NCI-H1436 treated with DMSO at 0.1 percent for 48 hours (cell line): ENCODE measurements at regions not wholly inside any gene's neighbourhood (a gene's known extent, or its start where the extent isn't known, plus 50 kb on each side); places are given as distances from the start of the nearest gene placed in this dataset.

Experiments used
- DNase-seq: peaks from one replicate; lab custom pipeline; 2025; lab: John Stamatoyannopoulos, UW

GRCh38 chr2:200212862-200213425 lies 93.5 kb upstream of the SPATS2L start:
- no peak for DNase-seq

- DNase-seq, result no peak
Observed at GRCh38 chr2:200216310-200216709, 90.2 kb upstream of the SPATS2L start.

- no peak for DNase-seq
Observed at GRCh38 chr2:200217320-200217719, 89.2 kb upstream of the SPATS2L start.

GRCh38 chr2:200218645-200219044 lies 87.8 kb upstream of the SPATS2L start:
- DNase-seq, result no peak

- no peak for DNase-seq
Observed at GRCh38 chr2:200219309-200220113, 87.0 kb upstream of the SPATS2L start.

DNA sequence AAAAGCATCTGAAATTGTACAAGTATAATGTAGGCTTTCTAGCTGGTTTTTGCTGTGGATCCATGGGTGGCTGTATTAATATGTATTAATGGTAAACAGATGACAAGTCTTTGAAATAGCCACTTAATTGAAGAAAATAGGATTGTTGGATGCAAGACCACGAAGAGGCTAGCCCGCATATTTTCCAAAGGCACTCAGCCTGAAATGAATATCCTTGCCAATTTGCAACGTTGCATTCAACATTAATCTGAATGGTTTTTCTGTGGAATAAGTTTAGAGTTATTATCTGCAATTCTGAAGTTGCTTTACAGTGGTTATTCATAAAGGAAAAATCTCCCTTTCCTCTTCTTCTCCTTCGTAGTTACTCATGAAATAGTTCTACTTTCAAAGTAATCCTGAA lies 86.2 kb upstream of the SPATS2L start:
- DNase-seq, result no peak

GRCh38 chr2:200221055-200221955 lies 85.2 kb upstream of the SPATS2L start:
- no peak for DNase-seq

GRCh38 chr2:200222791-200223190 lies 83.7 kb upstream of the SPATS2L start:
- DNase-seq, result no peak

- DNase-seq, result no peak
Observed at GRCh38 chr2:200223205-200223784, 83.2 kb upstream of the SPATS2L start.

DNA sequence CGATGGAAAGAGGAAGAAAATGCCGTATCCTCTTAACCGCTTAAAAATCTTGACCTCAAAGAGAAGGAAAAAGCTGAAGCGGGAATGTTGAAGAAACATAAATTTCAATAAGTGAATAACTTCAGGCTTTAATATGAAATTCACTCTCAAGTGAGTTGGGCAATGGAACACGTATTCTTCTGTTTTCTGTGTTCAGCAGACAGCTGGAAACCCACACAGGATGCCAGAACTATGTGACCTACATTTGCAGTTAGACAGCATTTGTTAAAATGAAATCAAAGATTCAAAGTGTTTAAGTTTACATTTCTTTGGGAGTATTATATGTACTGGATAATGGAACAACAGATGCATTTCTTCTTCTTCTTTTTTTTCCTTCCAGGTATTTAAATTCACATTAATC lies 80.5 kb upstream of the SPATS2L start:
- no peak for DNase-seq

DNA sequence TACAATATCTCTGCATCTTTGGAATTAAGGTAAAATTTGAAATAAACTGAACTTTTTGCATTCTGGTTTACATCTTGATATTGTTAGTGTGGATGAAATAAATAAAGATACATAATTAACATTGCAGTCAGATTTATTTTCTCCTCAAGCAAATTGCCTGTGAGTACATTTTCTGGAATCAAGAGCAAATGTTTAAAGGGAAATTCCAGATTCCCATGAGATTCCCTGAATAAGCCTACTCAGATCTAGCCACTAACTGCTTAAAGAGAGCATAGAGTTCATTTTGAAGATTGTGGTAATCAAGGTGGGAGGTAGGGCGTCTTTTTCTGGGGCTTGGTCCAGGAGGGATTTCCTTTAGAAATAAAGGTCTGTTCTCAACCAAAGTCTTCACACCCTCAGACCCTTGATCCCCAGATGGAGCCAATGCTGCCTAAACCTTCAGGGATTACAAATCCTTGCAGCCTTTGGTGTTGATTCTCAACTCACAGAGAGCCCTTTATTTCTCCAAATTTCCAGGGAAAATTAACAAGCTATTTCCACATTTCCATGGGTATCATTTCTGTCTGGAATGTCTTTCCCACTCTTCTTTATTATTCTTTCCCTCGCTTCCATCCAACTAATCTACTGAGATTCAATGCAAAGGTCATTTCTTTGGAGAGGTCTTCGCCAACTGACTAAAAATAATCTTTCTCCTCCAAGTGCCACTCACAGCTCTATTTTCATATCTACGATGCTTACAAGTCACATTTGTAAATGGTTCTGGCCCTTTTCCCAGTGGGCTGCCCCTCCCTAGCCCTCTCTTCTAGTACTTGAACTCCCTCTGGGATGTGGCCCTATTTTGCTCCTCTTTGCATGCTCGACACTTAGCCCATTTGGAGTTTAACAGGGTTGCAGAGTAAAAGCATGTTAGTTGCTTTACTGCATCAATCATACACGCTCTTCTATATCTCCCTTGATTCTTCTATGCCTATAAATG lies 79.8 kb upstream of the SPATS2L start:
- DNase-seq, result no peak

DNA sequence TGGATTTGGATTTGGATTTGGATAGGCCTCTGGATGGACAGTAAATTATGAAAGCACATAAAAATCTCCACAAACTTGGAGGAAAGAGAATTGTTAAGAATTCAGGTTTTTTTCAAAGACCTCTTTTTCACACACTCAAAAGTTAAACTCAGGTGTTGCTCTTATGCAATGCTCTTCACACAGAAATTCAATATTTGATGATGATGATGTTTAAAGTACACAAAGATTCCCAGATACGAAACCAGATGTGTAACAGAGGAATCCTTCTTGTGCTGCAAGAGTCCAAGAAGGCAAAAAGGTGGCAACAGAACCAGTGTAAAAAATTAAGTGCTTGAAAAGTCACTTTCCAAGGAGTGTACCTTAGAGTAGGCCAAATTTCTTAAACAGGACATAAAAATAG lies 75.8 kb upstream of the SPATS2L start:
- DNase-seq, result no peak

- DNase-seq, result no peak
Observed at GRCh38 chr2:200235533-200235932, 71.0 kb upstream of the SPATS2L start.

DNA sequence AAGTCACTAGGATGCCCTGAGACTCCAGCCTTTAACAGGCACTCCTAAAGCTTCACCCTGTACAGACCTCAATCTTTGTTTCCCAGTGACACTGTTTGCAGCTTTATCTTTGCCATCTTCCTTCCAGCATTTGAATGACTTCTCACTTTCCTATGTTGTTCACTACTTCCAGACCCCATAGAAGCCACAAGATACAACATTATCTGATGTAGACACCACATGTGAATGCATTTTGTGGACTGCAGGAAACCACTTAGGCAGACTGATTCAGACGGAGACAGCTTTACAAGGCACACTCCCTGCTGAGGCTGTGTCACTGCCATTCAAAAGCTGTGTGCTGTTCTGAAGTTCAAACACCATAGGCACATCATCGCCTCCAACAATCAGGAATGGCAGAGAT lies 67.3 kb upstream of the SPATS2L start:
- DNase-seq, result no peak

- no peak for DNase-seq
Observed at GRCh38 chr2:200242570-200242969, 63.9 kb upstream of the SPATS2L start.

DNA sequence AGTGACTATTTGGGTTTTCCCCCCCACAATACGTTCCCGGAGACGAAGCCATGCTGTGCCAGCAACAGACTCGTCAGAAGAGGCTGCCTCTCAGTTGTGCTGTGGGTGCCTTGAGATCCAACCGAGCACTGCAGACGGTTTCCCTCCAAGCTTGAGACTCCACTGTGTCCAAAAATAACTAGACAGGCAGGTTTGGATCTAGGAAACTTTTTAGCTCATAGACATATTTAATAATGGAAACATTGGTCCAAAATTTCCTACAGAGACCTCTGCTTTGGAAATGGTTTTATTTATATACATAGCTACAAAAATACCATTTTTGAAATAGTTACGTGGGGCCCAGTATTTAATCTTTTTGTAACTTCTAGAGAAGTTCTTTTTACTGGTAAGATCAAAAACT lies 63.1 kb upstream of the SPATS2L start:
- no peak for DNase-seq

GRCh38 chr2:200244111-200244510 lies 62.4 kb upstream of the SPATS2L start:
- no peak for DNase-seq

DNA sequence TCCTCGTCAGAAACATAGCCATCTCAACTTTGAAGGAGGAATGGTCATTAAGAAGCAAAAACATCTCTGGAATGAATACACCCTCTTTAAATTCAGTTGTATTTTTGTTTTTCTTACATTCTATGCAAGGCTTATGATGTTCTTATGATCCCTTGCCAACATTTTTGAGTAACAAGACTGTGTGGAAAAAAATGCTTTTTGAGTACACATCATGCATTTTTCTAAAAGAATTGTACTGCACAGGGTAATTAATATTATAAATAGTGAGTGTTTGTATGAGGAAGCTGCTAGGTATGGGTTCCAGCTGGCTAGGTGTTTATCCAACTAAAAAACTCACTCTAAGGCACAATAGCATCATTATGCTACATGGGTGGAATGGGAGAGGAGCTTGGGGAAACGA lies 59.0 kb upstream of the SPATS2L start:
- DNase-seq, result no peak

DNA sequence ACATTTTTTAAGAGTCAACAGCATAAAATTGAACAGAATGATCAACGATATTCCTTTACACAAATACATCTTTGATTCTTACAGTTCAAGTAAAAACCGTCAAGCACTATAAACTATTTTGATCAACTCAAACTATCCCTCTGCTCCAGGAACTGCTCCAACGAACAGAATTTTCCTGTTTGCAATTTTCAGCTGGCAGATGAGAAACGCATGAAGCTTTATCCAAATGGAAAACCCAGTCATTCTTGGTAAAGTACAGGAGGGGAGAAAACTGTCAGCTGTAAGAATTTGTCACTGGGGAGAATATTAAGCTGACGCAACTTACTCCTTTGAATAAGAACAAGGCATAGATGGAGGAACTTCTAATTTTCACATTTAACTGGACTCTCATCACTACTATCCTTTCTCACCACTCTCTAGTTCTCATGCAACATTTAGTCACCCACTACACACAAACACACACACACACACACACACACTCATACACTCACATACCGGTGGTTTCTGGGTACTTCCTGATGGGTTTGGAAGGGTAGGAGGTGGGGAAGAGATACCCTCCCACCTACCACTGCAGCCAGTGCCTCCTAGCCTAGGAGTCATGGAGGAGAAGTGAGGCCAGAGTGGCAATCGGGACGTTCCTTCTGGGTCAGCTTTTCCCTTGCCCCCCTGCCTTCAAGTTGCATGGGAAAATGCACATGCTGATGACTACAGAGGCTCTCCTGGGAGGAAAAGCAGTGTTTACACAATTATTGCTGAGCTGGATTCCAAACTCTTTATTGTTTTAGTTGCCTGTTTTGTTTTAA lies 54.0 kb upstream of the SPATS2L start:
- no peak for DNase-seq

DNA sequence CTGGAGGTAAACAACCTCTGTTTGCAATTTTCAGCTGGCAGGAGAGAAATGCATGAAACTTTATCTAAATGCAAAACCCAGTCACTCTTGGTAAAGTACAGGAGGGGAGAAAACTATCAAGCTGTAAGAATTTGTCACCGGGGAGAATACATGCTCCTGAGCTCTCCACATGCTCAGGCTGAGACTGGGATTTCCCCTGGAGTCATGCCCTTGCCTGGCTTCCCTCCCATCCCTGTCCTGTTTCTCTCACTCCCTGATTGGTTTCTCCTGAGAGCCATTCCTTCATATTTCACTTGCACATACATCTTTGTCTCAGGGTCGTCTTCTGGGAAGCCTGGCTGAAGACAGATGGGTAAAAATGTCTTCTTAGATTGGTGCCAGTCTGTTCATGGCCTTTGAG lies 52.9 kb upstream of the SPATS2L start:
- DNase-seq, result no peak
